ENCODE measurements at regions not wholly inside any gene's neighbourhood (a gene's known extent, or its start where the extent isn't known, plus 50 kb on each side); places are given as distances from the start of the nearest gene placed in this dataset.

- peak; percentile 95 for DNase-seq (ENCODE audit: low read depth)
- peak; percentile 63 for TF ChIP-seq CTCF (conservative IDR thresholded peaks at IDR 0.05; ENCODE audit: low read length)
- peak overlapping the region; percentile 93 for H3K4me3 ChIP-seq (ENCODE audit: low read length)
Measured at GRCh38 chr7:149624419-149625339, 127.1 kb upstream of the ZNF746 start.

- no peak for TF ChIP-seq CTCF (conservative IDR thresholded peaks at IDR 0.05; ENCODE audit: low read length)
- H3K4me3 ChIP-seq (ENCODE audit: low read length) = peak overlapping the region; percentile 93
- no peak for DNase-seq (ENCODE audit: low read depth)
Measured at GRCh38 chr7:149624006-149624405, 126.4 kb upstream of the ZNF746 start.

DNA sequence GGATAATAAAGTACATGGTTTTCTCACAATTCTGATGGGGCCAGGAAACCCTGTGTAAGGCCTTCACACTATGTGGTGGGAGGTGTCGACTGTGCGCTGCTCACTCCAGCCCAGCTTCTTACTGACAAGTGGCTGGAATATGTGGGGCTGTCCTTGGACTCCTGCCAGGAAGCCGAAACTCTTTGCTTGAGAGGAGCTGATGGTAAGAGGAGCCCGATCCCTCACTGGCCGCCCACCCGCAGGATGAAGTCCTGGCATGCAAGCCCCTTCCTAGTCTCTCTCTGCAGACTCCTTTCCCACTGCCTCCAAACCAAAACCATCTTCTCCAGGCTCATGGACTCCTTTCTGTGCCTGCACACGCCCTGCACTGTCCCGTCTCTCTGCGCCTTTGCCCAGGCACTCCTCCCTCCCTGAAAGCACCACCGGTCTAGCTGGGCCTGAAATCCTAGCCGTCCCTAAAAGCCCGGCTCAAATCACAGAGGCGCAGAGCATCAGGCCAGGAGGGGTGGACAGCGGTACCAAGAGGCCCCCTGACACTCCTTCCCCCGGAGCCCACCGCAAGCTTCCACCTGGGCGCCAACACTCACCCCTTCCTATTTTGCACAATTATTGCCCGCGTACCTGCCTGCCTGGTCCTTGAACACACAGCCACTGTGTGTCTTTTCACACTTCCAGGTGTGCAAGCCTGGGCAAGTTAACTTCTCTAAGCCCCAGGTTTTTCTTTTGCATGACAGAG is 125.8 kb upstream of the ZNF746 start:
- H3K4me3 ChIP-seq (ENCODE audit: low read length) = peak overlapping the region; percentile 93
- DNase-seq (ENCODE audit: low read depth) = peak; percentile 69

- DNase-seq (ENCODE audit: low read depth) = no peak
- H3K4me3 ChIP-seq (ENCODE audit: low read length) = peak overlapping the region; percentile 93
- no peak for TF ChIP-seq CTCF (conservative IDR thresholded peaks at IDR 0.05; ENCODE audit: low read length)
Measured at GRCh38 chr7:149622444-149623210, 125.0 kb upstream of the ZNF746 start.

- H3K4me3 ChIP-seq (ENCODE audit: low read length) = no peak overlapping the region
- TF ChIP-seq CTCF (conservative IDR thresholded peaks at IDR 0.05; ENCODE audit: low read length) = no peak
- DNase-seq (ENCODE audit: low read depth) = no peak
Measured at GRCh38 chr7:149621776-149622175, 124.2 kb upstream of the ZNF746 start.

- DNase-seq (ENCODE audit: low read depth) = no peak
- no peak for TF ChIP-seq CTCF (conservative IDR thresholded peaks at IDR 0.05; ENCODE audit: low read length)
- no peak overlapping the region for H3K4me3 ChIP-seq (ENCODE audit: low read length)
Measured at GRCh38 chr7:149620961-149621360, 123.4 kb upstream of the ZNF746 start.

- TF ChIP-seq CTCF (conservative IDR thresholded peaks at IDR 0.05; ENCODE audit: low read length) = no peak
- H3K4me3 ChIP-seq (ENCODE audit: low read length) = no peak overlapping the region
- no peak for DNase-seq (ENCODE audit: low read depth)
Measured at GRCh38 chr7:149616898-149617297, 119.3 kb upstream of the ZNF746 start.

Measured in AG10803 (cell line).